ENCODE measurements at regions not wholly inside any gene's neighbourhood (a gene's known extent, or its start where the extent isn't known, plus 50 kb on each side); places are given as distances from the start of the nearest gene placed in this dataset.

DNA sequence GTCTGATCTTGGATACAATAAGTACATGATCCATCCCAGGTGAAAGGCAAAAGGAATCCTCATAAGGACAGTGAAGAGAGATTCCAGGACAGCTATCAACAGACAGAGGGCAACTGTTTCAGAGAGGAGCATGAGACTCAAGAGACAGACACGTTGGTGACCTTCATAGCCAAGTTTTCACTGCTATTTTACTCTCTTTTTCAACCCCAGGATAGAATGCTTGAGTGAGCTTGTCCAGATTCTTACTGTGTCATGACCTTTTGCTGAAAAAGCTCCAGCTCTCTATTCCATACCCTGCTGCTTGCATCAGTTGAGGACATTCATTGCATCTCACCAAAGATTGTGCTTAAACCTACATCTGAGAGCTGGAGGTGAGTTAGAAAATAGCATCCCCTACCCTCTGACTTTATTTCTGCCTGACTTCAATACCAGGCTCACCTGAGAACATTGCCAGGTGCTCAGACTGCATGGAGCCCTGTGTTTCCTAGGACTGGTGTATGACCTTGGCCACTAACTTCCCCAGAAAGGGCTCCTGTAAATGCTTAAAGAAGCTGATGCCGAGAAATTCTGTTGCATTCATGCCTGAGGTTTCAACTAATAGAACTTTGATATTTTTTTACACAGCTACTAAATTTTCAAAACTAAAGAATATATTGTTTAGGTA is 70.4 kb upstream of the TMEM17 start:
- Histone ChIP-seq H3K36me3 (replicated peaks; ENCODE audit: insufficient read depth, low read depth) (no peaks in the 10 kb centered on the region), H3K9me3 (ENCODE audit: low read depth) (no peaks in the 10 kb centered on the region), H4K20me1 (ENCODE audit: insufficient read depth, poor library complexity, severe bottlenecking) (no peaks in the 10 kb centered on the region), H3K4me3 (no peak overlapping the region), H2AFZ (no peak overlapping the region), H3K27ac (no peak overlapping the region), H3K79me2 (no peaks in the 10 kb centered on the region), H3K4me1 (ENCODE audit: insufficient read depth) (peaks cover 11% of the 10 kb centered on the region), H3K4me2 (no peak overlapping the region), H3K9me2 (replicated peaks; ENCODE audit: insufficient read depth) (no peaks in the 10 kb centered on the region), H3K27me3 (no peaks in the 10 kb centered on the region)
- WGBS (ENCODE audit: low lambda C conversion rate, missing lambda C conversion rate): 84% methylated on average over 2 of the region's 2 CpGs
- no peak for TF ChIP-seq EZH2 (IDR thresholded peaks at IDR 0.05; ENCODE audit: borderline replicate concordance)
- no peak for TF ChIP-seq EZH2phosphoT487 (IDR thresholded peaks at IDR 0.05; ENCODE audit: low read depth, severe bottlenecking, unreplicated experiment)
- no peak for TF ChIP-seq CTCF (IDR thresholded peaks at IDR 0.05; ENCODE audit: poor library complexity)
- no peak for DNase-seq (ENCODE audit: low spot score)

DNA sequence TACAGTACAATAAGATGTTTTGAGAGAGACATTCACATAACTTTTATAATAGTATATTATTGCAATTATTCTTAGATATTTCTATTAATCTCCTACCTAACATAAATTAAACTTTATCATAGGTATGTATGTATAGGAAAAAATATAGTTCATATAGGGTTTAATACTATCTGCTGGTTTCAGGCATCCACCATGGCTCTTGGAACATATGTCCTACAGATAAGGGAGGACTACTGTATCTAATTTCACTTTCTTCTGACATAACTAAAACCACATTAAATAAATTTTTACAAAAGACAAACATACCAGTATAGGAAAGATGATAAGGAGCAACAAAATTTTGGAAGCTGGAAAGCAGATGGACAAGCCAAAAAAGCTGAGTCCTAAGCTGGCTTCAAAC is 67.9 kb upstream of the TMEM17 start:
- no peak overlapping the region for H3K4me3 ChIP-seq
- no peak overlapping the region for H3K27ac ChIP-seq
- peaks cover 17% of the 10 kb centered on the region for H3K4me1 ChIP-seq (ENCODE audit: insufficient read depth)
- H3K36me3 ChIP-seq (replicated peaks; ENCODE audit: insufficient read depth, low read depth): no peaks in the 10 kb centered on the region
- H3K9me2 ChIP-seq (replicated peaks; ENCODE audit: insufficient read depth): no peaks in the 10 kb centered on the region
- no peaks in the 10 kb centered on the region for H4K20me1 ChIP-seq (ENCODE audit: insufficient read depth, poor library complexity, severe bottlenecking)
- no peak for DNase-seq (ENCODE audit: low spot score)
- H2AFZ ChIP-seq: no peak overlapping the region
- TF ChIP-seq EZH2 (IDR thresholded peaks at IDR 0.05; ENCODE audit: borderline replicate concordance) (no peak), CTCF (IDR thresholded peaks at IDR 0.05; ENCODE audit: poor library complexity) (no peak), EZH2phosphoT487 (IDR thresholded peaks at IDR 0.05; ENCODE audit: low read depth, severe bottlenecking, unreplicated experiment) (no peak)
- no peak overlapping the region for H3K4me2 ChIP-seq
- no peaks in the 10 kb centered on the region for H3K9me3 ChIP-seq (ENCODE audit: low read depth)
- H3K27me3 ChIP-seq: peaks cover 4% of the 10 kb centered on the region
- no peaks in the 10 kb centered on the region for H3K79me2 ChIP-seq

DNA sequence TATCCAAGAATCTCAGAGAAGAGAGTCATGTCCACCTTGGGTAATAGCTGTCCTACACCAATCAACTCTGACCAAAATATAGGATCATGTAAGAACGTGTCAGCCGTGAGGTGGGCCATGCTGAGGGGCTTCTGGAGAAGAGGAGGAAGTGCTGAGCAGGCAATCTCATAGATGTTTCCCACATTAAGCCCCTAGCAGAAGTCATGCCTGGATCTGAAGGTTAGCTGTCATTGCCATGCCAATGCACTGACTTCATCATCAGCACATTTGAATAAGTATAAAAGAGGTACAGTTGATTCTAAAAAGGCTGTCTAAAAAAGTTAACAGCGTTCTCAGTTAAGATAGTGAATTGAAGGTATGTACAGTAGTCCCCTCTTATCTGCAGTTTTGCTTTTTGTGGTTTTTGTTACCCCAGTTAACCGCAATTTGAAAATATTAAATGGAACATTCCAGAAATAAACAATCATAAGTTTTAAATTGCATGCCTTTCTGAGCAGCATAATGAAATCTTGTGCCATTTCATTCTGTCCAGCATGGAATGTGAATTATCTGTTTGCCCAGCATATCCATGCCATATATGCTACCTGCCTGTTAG is 67.2 kb upstream of the TMEM17 start:
- no peak overlapping the region for H3K27ac ChIP-seq
- H3K36me3 ChIP-seq (replicated peaks; ENCODE audit: insufficient read depth, low read depth): no peaks in the 10 kb centered on the region
- no peaks in the 10 kb centered on the region for H3K79me2 ChIP-seq
- WGBS (ENCODE audit: low lambda C conversion rate, missing lambda C conversion rate): 92% methylated on average over 4 of the region's 4 CpGs
- H3K4me2 ChIP-seq: no peak overlapping the region
- H3K9me2 ChIP-seq (replicated peaks; ENCODE audit: insufficient read depth): no peaks in the 10 kb centered on the region
- H3K4me1 ChIP-seq (ENCODE audit: insufficient read depth): peaks cover 12% of the 10 kb centered on the region
- H3K9me3 ChIP-seq (ENCODE audit: low read depth): no peaks in the 10 kb centered on the region
- no peak overlapping the region for H3K4me3 ChIP-seq
- H3K27me3 ChIP-seq: peaks cover 4% of the 10 kb centered on the region
- no peak overlapping the region for H2AFZ ChIP-seq
- no peak for DNase-seq (ENCODE audit: low spot score)
- TF ChIP-seq CTCF (IDR thresholded peaks at IDR 0.05; ENCODE audit: poor library complexity) (no peak), EZH2 (IDR thresholded peaks at IDR 0.05; ENCODE audit: borderline replicate concordance) (no peak), EZH2phosphoT487 (IDR thresholded peaks at IDR 0.05; ENCODE audit: low read depth, severe bottlenecking, unreplicated experiment) (no peak)
- no peaks in the 10 kb centered on the region for H4K20me1 ChIP-seq (ENCODE audit: insufficient read depth, poor library complexity, severe bottlenecking)

Data from hepatocyte (in vitro differentiated cells).